GM18511 (cell line): ENCODE measurements at regions not wholly inside any gene's neighbourhood (a gene's known extent, or its start where the extent isn't known, plus 50 kb on each side); places are given as distances from the start of the nearest gene placed in this dataset.
A peak's percentile ranks its signal among the peaks of the same experiment; 100 is the strongest.

Source experiments
- ATAC-seq: cut with Tn5 transposase; IDR thresholded peaks from one replicate; pipeline ENCODE4 v1.9.1; 2021; ENCODE audit warnings: mild to moderate bottlenecking, moderate library complexity; ENCODE audit not compliant: unreplicated experiment

DNA sequence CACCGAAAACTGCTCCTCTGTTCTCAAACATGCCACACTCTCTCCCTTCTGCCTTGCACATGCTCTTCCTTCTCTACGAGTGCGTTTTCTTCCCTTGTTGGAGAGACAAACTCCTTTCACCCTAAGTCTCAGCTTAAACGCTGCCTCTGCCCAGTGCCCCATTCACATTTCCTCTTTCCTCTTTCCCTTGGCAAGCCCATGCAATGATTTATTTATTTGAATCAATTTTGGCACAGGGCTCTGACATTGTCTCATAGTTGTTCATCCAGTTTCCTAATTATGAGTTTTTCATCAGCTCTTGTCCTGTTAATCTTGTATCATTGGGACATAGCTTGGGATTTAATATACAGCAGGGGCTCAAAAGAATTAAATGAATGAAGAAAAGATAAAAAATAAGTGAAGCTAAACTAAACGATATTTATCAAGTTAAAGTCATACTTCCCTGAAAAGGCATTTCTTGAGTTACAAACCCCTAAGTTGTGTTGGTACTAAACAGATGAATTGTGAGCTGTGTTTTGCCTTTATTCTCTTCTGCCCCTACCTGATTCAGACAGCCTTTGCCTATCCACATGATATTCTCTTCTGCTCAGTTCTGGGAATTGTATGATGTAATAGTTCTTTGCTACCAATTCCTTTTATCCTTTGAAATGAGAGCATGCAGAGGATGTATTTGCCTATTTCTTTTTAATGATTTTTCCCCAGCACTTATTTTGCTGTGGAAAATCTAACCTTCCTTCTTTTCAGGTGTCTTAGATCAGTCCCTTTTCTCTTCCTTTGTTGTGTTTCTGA is 704.4 kb downstream of the UTRN start:
- ATAC-seq, result no peak

DNA sequence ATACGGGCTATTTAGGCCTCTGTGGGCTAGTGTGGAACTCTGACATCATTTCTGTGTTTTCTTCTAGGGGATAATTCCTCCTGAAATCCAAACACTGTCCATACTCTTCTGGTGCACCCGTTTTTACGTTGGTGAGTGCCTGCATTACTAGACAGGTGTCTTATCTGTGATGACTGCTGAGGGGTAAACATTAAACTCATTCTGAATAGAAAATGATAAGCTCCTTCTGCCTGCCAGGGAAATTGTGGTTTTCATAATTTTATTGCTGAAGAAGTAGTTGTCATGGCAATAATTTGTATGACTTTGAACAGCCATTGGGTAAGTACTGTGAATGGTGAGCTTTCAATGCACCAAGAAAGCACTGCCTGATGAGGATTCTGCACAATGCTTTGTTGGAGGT is 705.6 kb downstream of the UTRN start:
- no peak for ATAC-seq

DNA sequence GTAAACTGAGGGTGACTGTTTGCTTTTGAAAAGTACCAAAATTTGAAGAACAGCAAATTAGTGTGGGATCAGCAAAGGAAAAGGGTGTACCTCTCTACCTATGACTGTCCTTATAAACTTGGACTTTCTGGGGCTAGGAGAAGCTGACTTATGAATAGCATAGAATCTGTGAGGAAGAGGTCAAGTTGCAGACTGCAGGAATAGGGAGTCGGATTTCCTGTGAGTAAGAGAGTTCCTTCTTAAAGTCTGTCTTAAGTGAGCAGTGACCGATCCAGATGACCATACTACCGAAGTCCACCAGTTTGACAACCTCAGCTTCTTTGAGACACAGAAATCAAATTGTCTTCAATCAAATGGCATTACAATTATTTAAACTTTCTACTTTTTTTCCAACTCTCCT is 708.7 kb downstream of the UTRN start:
- ATAC-seq, result no peak

DNA sequence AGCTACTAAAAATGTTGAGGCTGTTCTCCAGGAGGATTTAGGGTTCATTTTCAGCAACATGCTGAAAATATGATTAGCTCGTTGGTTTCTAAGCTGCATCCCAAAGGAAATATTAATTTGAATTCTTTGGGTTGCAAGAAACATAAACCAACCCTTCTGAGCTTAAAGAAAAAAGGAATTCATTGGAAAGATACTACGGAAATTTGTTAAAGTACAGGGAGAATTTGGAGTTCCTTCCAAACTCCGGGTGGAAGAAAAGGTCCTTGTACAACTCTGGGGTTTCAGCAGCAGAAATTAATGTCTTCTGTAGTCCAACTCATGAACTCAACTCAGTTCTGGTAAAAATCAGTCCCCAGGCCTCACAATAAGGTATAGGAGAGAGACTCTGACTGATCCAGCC is 712.9 kb downstream of the UTRN start:
- ATAC-seq, result no peak

DNA sequence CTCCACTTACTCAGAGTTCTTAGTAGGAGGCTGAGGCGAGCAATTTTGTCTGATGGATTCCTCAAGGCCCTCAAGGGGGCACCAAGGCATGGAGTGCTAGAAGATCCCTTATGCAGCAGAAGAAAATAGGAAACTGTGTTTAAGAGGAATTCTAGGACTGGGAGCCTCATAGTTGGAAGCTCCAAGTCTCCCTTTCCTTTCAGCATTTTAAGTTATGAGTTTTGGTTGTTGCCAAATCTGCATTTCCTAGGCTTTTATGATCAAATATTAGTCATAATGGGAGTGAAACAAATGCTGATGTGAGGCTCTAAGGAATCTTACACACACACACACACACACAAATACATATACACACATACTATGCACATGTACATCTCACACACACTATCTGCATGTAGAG is 714.0 kb downstream of the UTRN start:
- no peak for ATAC-seq

DNA sequence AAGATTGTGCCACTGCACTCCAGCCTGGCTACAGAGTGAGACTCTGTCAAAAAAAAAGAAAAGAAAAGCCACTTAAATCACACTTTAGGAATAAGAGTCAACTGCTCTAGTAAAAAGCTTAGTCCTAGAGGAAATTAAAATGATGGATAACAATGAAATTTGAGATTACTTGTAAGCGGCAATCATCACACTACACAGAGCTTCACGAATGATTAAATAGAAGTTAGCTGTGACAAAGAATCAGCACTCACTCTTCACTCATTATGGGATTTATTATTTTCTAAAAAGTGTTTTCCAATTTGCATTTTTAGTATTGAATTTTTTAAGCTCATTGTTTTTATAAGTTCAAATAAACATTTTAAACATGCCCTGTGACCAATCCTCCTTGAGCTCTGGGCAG is 718.0 kb downstream of the UTRN start:
- no peak for ATAC-seq

DNA sequence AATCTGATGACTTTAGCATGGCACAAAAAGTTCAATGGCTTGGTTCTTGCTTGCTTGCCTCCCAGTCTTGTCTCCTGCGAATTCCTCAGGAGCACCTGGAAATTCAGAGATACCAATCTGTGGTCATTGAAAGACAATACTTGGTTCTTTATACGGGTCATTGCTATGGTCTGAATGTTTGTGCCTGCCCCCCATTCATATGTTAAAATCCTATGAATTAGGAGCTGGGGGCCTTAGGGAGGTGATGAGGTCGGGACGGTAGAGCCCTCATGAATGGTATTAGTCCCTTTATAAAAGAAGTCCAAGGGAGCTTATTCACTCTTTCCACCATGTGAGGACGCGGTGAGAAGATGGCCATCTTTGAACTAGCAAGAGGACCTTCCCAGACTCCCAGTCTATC is 721.8 kb downstream of the UTRN start:
- no peak for ATAC-seq

DNA sequence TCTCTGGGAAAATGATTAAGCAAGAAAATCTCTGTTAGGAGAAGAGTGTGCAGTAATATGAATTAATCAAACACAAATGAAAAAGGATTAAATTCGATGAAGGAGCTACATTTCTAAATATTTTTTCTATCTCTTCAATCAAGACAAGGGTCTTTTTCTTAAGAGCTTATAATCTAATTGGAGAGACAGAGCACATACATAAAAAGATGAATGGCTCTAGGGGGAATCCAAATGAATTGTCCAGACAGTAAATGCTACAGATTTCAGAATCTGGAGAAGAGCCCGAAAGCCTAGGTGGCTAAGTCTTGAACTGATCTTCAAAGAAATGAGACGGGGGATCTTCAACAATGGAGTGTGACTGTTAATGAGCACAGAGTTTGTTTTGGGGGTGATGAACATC is 723.6 kb downstream of the UTRN start:
- no peak for ATAC-seq

DNA sequence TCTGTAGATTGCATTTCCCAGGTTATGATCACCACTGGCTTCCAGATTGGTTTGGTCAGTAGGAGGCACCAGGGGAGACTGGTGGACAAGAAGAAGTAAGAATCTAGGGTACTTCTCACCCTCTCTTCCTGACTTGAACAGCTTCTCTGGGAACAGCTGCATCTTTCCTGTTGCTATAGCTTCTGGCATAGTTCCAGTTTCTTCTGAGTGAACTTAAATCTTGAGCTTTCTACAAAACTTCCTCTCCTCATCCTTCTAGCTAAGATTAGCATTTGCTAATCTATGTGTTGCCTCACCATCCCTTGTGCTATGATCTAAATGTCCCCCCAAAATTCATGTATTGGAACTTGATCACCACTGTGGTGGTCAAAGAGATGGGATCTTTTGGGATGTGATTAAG is 724.6 kb downstream of the UTRN start:
- no peak for ATAC-seq

DNA sequence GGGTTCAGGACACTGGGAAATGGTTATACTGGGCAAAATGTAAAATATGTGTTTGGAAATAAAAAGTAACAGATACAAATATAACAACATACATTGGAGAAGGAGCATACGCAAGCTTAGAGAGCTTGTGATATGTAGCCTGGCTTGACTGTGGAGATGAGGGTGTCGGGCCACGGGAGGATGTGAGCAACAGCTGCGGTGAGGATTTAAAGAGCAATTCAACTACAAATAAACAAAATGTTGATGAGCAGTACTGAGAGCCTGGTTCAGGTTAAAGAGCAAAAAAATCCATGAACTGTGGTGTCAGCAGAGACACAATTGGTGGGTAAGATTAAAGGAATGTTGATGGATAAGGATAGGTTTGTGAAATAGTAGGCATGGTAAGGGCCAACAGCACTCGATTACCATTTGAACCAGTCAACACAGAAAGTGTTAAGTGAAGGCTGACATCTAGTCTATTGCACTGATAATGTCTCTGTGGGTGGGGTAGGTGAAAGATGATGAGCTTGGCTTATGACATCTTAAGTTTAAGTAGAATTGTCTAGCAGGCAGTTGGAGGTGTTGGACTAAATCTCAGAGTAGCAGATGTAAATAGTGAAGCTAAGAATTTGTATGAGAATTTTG is 723.2 kb downstream of the EPM2A start:
- no peak for ATAC-seq

DNA sequence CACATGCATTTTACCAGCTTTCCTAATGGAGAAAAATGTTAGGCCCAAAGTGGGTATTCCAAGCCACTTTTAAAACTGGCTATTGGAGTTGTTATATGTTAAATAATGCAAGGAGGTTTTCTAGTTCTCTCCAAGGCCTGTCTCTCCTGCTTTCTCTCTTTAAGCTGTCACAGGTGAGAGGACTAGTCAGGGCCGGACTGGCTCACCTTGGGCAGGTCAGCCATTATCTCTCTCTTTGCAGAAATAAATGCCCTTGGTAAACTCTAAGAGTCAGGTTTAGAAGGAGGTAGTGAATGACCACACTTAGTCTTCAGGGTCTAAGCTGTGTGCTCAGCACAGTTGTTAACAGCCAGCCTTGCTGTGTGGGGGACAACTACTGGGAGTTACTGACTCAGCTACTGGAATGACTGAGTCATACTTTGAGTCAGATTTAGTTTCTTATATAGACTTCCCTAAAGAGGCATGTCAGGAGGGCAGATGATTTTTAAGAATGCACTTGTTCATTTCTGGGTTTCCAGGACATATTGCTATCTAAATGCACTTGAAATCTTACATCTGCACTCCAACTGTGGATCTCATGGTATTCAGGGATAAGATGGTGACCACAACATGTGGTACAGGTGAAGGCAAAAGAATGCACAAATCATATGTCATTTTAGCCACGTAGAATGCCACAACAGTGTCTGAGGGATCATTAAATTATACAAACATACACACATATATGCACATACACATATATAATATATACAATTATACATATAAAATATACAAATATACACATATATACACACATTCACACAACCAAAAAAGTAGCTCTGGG is 719.4 kb downstream of the EPM2A start:
- peak; percentile 98 for ATAC-seq

DNA sequence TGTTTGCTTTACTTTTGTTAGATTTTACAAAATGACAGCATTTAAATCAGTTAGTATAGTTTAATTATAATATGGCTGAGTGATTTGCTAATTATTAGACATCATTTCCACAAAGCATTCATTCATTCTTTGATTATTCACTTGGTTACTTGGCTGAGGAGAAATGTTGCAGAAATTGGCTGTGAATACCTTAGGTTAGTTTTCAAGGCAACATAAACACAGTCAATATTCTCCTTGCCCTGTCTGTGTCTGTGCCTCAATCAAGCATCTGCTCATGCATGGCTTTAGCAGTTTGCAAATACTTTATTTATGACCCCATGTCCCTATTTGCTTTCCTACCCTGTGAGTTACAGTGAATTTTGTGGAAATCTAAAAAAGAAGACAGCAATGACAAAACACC is 718.3 kb downstream of the EPM2A start:
- ATAC-seq, result no peak

DNA sequence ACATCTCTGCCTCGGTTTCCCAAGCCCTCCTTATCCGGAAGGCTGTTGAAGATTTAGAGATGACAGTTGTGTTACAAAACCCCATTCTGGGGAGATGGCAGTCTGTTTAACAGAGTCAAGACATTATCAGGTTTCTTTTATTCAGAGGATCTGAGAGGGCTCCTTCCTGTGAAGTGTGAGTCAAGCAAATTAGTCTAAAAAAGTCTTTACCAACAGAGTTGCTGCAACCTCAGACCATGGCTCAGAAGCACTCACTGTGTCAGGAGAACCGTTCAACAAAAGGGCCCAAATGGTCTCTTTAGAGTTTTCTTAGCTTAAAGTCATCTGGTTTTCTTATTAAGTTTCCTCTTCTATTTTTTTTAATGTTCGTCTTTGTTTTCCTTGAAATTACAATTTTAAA is 717.8 kb downstream of the EPM2A start:
- no peak for ATAC-seq

DNA sequence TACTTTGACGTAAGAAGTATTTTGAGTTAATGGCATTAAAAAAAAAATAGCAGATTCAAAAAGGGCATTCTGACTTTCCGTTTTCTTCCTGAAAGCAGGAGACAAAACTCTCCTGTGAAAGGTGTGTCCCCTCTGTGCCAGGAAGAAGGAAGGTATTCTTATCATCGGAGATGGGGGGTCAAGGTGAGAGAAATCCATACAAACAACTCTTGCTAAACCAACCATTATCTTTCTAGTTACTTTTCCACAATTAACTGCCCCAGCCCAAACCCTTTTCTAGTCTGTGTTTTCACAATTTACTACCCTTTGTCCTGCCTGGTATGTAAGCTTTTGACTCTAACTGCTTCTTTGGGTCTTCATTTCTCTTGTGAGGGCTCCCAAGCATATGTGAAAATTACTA is 717.3 kb downstream of the EPM2A start:
- no peak for ATAC-seq

DNA sequence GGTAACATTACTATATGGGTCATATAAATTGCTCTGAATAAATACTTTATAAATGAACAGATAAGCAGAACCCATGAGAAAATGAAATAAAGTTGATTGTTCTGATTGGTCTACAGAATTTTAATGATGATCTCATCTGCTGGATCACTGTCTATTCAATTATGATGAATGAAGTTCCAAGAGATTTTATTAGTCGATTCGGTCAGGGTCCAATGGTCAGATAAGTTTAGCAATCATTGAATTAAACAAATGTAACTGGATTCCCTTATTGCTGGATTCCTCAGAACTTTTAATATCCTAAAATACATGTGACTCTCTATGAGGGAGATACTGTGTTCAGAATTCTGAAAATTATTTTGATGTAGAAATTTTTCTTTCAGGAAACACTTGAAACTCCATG is 715.2 kb downstream of the EPM2A start:
- no peak for ATAC-seq

DNA sequence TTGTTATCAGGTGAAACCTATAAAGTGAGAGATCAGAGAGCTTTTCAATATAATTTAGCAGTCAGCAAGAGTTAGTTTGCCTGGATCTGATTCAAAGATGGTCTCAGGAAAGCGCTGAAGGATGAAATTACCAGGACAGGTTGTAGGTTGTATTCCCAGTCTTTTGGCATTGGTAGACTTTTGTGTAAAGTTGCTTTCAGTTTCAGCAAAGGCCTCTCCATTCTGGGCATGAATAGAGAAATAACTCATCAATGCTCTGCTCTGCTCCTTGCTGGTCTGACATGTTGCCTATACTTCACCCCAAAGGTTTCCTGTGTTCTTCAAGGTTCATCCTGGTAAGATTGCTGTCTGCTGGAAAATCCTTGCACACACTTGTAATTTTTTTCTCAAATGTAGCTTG is 714.8 kb downstream of the EPM2A start:
- no peak for ATAC-seq

DNA sequence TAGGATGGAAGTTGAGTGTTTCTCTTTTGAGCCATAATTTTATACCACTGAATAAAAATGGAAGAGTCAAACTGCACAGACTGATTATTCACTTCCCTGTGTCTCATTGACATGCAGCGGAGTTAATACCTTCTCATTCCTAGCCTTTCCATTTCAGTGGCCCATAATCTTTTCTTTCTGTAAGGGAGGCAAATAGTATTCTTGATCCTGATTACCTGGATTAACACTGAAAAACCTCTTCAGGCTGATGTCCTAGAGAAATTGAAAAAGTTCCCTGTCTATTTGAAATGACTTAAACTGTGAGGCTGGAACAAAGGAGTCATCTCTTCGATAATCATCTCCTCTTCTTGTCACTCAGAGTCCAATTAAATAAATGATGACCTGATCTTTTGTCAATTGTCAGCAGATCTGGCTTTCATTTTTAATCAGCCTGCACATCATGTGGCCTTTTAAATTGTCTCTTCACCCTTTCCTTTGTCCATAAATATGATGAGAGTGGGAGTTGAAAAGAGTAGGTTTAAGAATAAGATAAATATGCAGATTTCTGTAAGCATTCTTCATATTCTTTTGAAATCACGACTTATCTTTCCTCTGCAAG is 713.0 kb downstream of the EPM2A start:
- no peak for ATAC-seq

DNA sequence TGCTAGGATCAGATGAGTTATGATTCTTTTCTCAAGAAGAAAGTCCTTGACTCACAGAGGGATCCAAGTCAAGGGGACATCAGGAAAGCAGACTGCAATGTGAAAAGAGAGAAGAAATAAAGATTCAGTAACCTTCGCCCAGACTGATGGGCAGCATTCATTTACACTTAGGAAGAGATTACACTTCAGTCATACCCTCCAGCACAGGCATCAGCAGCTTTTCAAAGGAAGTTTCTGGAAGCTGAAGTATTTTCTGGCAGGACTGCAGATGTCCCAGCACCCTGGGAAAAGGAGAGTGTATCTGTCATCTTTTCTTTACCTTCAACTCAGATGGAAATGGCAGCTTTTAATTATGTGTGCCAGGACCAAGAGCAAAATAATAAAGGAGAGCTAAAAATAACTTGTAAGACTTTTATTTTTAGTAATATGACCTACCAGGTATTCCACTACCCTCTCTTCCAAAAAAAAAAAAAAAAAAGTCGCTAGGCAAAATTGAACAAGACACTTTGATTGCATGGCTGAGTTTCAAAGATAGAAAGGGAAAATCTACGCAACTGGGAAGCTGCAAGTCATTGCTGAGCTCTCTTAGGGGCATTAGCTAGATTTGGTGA is 712.1 kb downstream of the EPM2A start:
- no peak for ATAC-seq

DNA sequence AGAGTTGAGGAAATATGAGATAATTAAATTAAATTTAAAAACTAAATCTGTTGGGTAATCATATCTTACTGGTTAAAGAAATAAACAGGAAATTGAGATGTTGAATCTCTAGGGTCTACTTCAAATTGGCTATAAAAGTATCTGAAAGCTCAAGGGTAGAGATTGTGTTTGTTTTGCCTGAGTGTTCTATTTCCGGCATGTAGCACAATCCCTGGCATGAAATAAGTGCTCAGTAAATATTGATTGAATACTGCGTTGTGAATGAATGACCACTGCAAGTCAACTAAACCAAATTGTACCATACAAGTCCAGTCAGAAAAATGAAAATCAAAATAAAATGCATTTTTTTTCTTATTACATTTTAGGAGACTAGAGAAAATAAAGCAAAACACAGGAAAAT is 709.8 kb downstream of the EPM2A start:
- no peak for ATAC-seq

DNA sequence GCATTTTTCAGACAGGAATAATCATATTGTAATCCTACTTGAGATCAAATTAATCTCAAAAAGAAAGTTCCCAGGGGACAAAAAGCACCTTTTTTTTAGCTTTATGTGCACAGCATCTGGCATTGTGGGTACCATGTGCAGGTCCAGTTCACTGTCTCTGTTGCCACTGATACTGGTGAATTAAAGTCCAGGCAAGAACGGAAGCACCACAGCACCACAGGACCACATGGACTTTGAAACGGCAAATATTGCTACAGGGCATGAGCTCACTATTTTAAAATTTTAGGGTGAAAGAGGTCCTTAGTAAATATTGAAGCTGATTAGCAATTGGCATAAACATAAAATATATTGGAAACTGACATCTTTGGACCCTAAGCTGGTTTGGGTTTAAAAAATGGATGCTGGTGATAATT is 709.0 kb downstream of the EPM2A start:
- ATAC-seq, result no peak

DNA sequence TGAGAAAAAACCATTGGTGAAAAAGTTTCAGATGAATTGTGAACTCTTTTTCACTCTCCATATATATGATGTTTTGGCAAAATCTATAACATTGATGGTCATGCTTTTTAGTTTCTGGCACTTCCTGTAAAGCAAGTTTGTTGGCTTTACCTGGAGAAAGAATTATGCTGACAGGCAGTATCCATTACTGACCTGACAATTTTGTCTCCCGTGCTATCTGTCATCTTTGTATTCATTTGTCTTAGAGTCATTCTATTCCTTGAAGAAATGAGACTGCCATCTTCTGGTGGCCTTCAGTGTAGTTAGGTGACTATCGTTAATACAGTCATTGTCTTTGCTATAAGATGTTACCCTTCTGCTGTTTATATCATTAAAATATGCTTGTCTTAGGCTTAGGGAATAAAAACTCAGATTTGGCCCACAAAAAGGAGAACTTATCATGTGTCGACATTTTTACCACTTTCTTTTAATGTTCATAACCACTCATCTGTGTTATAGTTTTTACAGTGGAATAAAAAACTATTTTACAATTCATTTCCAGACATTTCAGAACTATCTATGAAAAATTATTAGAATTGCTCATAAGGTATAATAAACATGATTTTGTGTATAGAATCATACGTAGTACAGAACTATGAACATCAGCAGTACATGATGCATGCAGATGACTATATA is 707.0 kb downstream of the EPM2A start:
- peak; percentile 86 for ATAC-seq
